ENCODE measurements at regions not wholly inside any gene's neighbourhood (a gene's known extent, or its start where the extent isn't known, plus 50 kb on each side); places are given as distances from the start of the nearest gene placed in this dataset.

DNA sequence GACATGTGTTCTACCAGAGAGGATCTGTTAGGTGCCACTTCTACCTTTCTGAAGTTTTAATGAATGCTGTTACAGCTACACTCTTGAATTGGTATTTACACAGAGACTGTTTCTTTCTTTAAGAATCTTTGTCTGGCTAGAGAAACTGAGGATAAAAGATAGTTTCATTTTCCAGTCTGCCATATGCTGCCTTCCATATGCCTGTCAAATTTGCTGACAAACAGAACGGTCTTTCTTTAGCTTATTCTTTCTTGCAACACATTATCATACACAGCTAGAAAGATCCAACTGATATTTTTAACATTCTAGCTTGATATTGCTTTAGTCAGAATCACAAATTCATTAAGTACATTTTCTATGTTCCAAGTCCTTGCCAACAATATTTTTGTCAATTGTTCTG is 409.8 kb upstream of the CELF4 start:
- WGBS, 2 donors, result 85 to 87% methylated on average over 1 of the region's 1 CpG
- Histone ChIP-seq H3K27me3 (no peaks in the 10 kb centered on the region), H3K27ac (no peak overlapping the region), H3K4me1 (no peaks in the 10 kb centered on the region), H3K36me3 (no peaks in the 10 kb centered on the region), H3K9me3 (peaks cover 0 to 7% (median 2%) of the 10 kb centered on the region in 4 donors), H3K4me3 (no peak overlapping the region)
- no peak for TF ChIP-seq POLR2A (IDR thresholded peaks at IDR 0.05)
- TF ChIP-seq, protein P1, sequence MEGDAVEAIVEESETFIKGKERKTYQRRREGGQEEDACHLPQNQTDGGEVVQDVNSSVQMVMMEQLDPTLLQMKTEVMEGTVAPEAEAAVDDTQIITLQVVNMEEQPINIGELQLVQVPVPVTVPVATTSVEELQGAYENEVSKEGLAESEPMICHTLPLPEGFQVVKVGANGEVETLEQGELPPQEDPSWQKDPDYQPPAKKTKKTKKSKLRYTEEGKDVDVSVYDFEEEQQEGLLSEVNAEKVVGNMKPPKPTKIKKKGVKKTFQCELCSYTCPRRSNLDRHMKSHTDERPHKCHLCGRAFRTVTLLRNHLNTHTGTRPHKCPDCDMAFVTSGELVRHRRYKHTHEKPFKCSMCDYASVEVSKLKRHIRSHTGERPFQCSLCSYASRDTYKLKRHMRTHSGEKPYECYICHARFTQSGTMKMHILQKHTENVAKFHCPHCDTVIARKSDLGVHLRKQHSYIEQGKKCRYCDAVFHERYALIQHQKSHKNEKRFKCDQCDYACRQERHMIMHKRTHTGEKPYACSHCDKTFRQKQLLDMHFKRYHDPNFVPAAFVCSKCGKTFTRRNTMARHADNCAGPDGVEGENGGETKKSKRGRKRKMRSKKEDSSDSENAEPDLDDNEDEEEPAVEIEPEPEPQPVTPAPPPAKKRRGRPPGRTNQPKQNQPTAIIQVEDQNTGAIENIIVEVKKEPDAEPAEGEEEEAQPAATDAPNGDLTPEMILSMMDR (IDR thresholded peaks at IDR 0.05), result no peak
- TF ChIP-seq POLR2AphosphoS5 (IDR thresholded peaks at IDR 0.05), result no peak
- no peak for TF ChIP-seq EP300 (IDR thresholded peaks at IDR 0.05)
- intact Hi-C loops (cut with DNase I), result no loop called here
- no peak for DNase-seq

DNA sequence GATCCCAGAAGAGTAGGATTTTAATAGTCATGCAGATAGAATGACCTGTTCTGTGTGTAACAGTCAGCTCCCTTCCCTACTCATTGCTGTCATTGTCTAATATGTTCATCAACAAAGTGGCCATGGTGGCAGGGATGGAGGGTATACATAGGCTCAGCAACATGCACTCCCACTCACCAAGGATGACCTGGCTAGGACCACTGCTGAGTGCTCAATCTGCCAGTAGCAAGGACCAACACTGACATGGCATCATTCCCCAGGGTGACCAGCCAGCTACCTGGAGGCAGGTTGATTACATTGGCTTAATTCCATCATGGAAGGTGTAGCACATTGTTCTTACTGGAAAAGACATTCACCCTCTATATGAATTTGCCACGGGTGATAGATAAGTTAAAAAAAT is 401.7 kb upstream of the CELF4 start:
- intact Hi-C loops (cut with DNase I), result no loop called here
- 72 to 82% methylated on average over 1 of the region's 1 CpG for WGBS, 2 donors
- H3K36me3 ChIP-seq, result no peaks in the 10 kb centered on the region

DNA sequence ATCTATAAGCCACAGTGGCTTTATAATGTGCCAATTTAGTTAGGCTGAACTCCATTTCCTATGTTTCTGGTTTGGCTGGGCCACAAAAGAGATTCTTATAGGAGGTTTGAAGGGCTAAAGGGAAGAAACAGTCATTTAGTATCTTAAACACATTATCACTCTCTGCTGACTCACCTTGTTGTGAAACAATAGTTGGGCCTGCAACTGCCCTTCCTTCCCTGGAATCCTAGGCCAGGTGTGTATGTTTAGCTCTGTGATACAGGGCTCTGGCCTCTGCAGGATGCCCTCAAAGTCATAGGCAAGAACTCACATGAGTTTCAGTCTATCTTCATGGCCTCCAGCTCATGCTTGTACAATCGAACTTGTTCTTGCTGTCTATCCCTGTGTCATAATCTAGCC is 400.0 kb upstream of the CELF4 start:
- WGBS, 2 donors, result 59 to 84% methylated on average over 1 of the region's 1 CpG
- no peak for DNase-seq
- Histone ChIP-seq H3K36me3 (no peaks in the 10 kb centered on the region), H3K27ac (no peak overlapping the region), H3K27me3 (no peaks in the 10 kb centered on the region), H3K4me3 (no peak overlapping the region), H3K9me3 (no peaks in the 10 kb centered on the region), H3K4me1 (no peaks in the 10 kb centered on the region)
- no peak for TF ChIP-seq EP300 (IDR thresholded peaks at IDR 0.05)
- no peak for TF ChIP-seq POLR2A (IDR thresholded peaks at IDR 0.05)
- TF ChIP-seq, protein P1 (IDR thresholded peaks at IDR 0.05), result no peak
- no peak for TF ChIP-seq POLR2AphosphoS5 (IDR thresholded peaks at IDR 0.05)
- intact Hi-C loops (cut with DNase I), result no loop called here

More for the DNA sequence above, 401.7 kb upstream of the CELF4 start:
- DNase-seq, result no peak
- no peak overlapping the region for H3K4me3 ChIP-seq
- H3K4me1 ChIP-seq, result no peaks in the 10 kb centered on the region
- no peaks in the 10 kb centered on the region for H3K9me3 ChIP-seq
- no peaks in the 10 kb centered on the region for H3K27me3 ChIP-seq
- no peak for TF ChIP-seq POLR2A (IDR thresholded peaks at IDR 0.05)
- TF ChIP-seq EP300 (IDR thresholded peaks at IDR 0.05), result no peak
- TF ChIP-seq, protein P1 (IDR thresholded peaks at IDR 0.05), result no peak
- no peak for TF ChIP-seq POLR2AphosphoS5 (IDR thresholded peaks at IDR 0.05)
- no peak overlapping the region for H3K27ac ChIP-seq

DNA sequence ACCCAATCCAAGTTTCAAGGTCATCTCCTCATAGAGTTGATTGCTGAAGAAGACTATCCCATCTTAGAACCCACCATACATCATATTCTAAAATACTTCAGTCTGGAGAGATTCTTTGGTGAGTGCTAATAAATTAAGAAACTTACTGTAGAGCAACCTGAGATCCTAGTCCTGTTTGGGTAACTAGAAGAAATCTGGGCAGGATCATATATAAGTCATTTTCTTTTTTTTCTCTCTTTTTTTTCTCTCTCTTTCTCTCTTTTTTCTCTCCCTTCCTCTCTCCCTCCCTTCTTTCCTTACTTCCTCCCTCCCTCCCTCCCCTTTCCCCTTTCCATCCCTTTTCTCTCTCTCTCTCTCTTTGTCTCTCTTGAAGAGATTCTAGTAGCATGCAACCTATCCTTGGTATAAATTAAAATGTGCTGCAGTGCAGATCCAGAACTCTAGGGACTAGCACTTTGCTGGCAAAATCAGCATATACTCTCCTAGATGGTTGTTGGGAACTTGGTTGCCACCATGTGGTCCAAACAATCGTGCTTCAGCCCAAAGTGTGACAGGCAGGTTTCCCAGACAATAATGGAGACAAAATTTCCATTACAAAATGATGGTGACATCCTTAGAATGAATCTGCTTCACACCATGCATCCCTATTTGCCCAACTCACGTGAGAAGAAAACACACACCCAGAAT is 399.4 kb upstream of the CELF4 start:
- WGBS, 2 donors, result 54 to 76% methylated on average over 2 of the region's 2 CpGs
- no peak for DNase-seq
- Histone ChIP-seq H3K9me3 (no peaks in the 10 kb centered on the region), H3K4me3 (no peak overlapping the region), H3K4me1 (no peaks in the 10 kb centered on the region), H3K27me3 (no peaks in the 10 kb centered on the region), H3K36me3 (no peaks in the 10 kb centered on the region), H3K27ac (no peak overlapping the region)
- intact Hi-C loops (cut with DNase I), result no loop called here
- no peak for TF ChIP-seq POLR2AphosphoS5 (IDR thresholded peaks at IDR 0.05)
- TF ChIP-seq, protein P1 (IDR thresholded peaks at IDR 0.05), result no peak
- TF ChIP-seq EP300 (IDR thresholded peaks at IDR 0.05), result no peak

DNA sequence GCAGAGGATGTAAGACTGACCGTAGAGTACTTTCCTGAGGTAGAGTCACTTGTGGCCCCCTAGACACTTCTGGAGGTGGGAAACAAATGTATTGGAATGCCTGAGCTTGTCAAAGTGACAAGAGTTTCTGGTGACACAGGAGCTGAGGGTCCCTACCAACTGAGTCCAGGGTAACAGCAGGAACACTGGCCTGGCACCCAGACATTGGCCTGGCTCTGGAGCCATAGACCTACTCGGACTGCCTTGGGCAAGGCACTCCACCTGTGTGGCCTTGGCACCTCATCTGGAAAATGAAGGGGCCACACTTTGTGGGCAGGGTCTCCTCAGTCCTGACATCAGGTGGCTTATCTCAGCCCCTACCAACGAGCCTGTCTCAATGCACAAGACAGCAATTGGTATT is 398.2 kb upstream of the CELF4 start:
- 75 to 80% methylated on average over 3 of the region's 3 CpGs for WGBS, 2 donors
- no peak overlapping the region for H3K4me3 ChIP-seq

More for the DNA sequence above, 398.2 kb upstream of the CELF4 start:
- intact Hi-C loops (cut with DNase I), result no loop called here
- no peak for DNase-seq
- H3K36me3 ChIP-seq, result no peaks in the 10 kb centered on the region
- no peaks in the 10 kb centered on the region for H3K4me1 ChIP-seq
- H3K9me3 ChIP-seq, result no peaks in the 10 kb centered on the region
- TF ChIP-seq, protein P1 (IDR thresholded peaks at IDR 0.05), result no peak
- TF ChIP-seq POLR2A (IDR thresholded peaks at IDR 0.05) (no peak), EP300 (IDR thresholded peaks at IDR 0.05) (no peak), POLR2AphosphoS5 (IDR thresholded peaks at IDR 0.05) (no peak)
- no peak overlapping the region for H3K27ac ChIP-seq
- H3K27me3 ChIP-seq, result no peaks in the 10 kb centered on the region

Data from sigmoid colon (tissue), 6 donors.